ENCODE measurements at regions not wholly inside any gene's neighbourhood (a gene's known extent, or its start where the extent isn't known, plus 50 kb on each side); places are given as distances from the start of the nearest gene placed in this dataset.

- no peak for TF ChIP-seq POLR2AphosphoS5 (IDR thresholded peaks at IDR 0.05; ENCODE audit: low read depth)
- TF ChIP-seq EZH2phosphoT487 (IDR thresholded peaks at IDR 0.05; ENCODE audit: unreplicated experiment), result no peak
- no peak for TF ChIP-seq REST (IDR thresholded peaks at IDR 0.05; ENCODE audit: unreplicated experiment)
- TF ChIP-seq CTCF (conservative IDR thresholded peaks at IDR 0.05; ENCODE audit: low read depth in 2 of 2), result no peak
- TF ChIP-seq, protein P1, sequence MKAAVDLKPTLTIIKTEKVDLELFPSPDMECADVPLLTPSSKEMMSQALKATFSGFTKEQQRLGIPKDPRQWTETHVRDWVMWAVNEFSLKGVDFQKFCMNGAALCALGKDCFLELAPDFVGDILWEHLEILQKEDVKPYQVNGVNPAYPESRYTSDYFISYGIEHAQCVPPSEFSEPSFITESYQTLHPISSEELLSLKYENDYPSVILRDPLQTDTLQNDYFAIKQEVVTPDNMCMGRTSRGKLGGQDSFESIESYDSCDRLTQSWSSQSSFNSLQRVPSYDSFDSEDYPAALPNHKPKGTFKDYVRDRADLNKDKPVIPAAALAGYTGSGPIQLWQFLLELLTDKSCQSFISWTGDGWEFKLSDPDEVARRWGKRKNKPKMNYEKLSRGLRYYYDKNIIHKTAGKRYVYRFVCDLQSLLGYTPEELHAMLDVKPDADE (IDR thresholded peaks at IDR 0.05), result no peak
- TF ChIP-seq NANOG (IDR thresholded peaks at IDR 0.05; ENCODE audit: borderline replicate concordance), result no peak
- no peak for TF ChIP-seq CREB1 (CRISPR knock-in tag; IDR thresholded peaks at IDR 0.05; ENCODE audit: low read depth)
Observed at GRCh38 chr16:50494501-50495491, 53.4 kb upstream of the NKD1 start (continued).

GRCh38 chr16:50491516-50491915 is 56.7 kb upstream of the NKD1 start:
- Mint-ChIP-seq H3K27ac (no peak overlapping the region), H3K27me3 (ENCODE audit: insufficient read depth, low read depth, poor library complexity) (no peaks in the 10 kb centered on the region), H3K4me1 (no peaks in the 10 kb centered on the region), H3K9me3 (peaks cover 3% of the 10 kb centered on the region; the same call in 1 of the 3 replicates), H3K4me3 (no peak overlapping the region), H3K36me3 (ENCODE audit: low read depth) (no peaks in the 10 kb centered on the region)
- H3K9me2 ChIP-seq (ENCODE audit: insufficient read depth), result peaks cover 10% of the 10 kb centered on the region; the same call in 1 of the 2 replicates
- ATAC-seq (no peak), DNase-seq (ENCODE audit: low spot score) (no peak)
- H3K36me3 ChIP-seq (ENCODE audit: insufficient read depth), result no peaks in the 10 kb centered on the region
- no peaks in the 10 kb centered on the region for H3K79me2 ChIP-seq (replicated peaks; ENCODE audit: insufficient read depth)
- no peaks in the 10 kb centered on the region for H3F3A ChIP-seq (replicated peaks; ENCODE audit: low read depth)
- no peaks in the 10 kb centered on the region for H3K27me3 ChIP-seq (ENCODE audit: insufficient read depth)
- no peak overlapping the region for H3K4me3 ChIP-seq
- no peaks in the 10 kb centered on the region for H4K20me1 ChIP-seq (replicated peaks; ENCODE audit: insufficient read depth)
- H3K4me2 ChIP-seq, result no peak overlapping the region
- no peaks in the 10 kb centered on the region for H3K4me1 ChIP-seq (ENCODE audit: insufficient read depth)
- H3K27ac ChIP-seq (ENCODE audit: low read depth), result no peak overlapping the region
- H2AFZ ChIP-seq, result no peak overlapping the region
- TF ChIP-seq ZNF462 (CRISPR knock-in tag; IDR thresholded peaks at IDR 0.05), result no peak
- TF ChIP-seq STAT1 (IDR thresholded peaks at IDR 0.05; ENCODE audit: unreplicated experiment), result no peak
- TF ChIP-seq JUNB (IDR thresholded peaks at IDR 0.05; ENCODE audit: unreplicated experiment), result no peak
- TF ChIP-seq ZNF331 (CRISPR knock-in tag; IDR thresholded peaks at IDR 0.05; ENCODE audit: low read depth), result no peak
- TF ChIP-seq NANOG (IDR thresholded peaks at IDR 0.05; ENCODE audit: borderline replicate concordance), result no peak
- TF ChIP-seq ZNF114 (CRISPR knock-in tag; IDR thresholded peaks at IDR 0.05), result no peak
- TF ChIP-seq POLR2AphosphoS5 (IDR thresholded peaks at IDR 0.05; ENCODE audit: low read depth), result no peak

Measured in GM23338 (cell line).